Stimulated activated CD4-positive, alpha-beta T cell treated with anti-CD3 and anti-CD28 coated beads, Interleukin-15, amount 100 ng/mL, for 48 hours (primary cell): ENCODE measurements at regions not wholly inside any gene's neighbourhood (a gene's known extent, or its start where the extent isn't known, plus 50 kb on each side); places are given as distances from the start of the nearest gene placed in this dataset.
A peak's percentile ranks its signal among the peaks of the same experiment; 100 is the strongest.
"Not testable (repeated sequence)": the region's sequence is repeated elsewhere in the genome, so short reads cannot be mapped to it uniquely, and the experiment has no call there.

Experiments
- DNase-seq, 2 donors: peaks; one replicate each; pipeline ENCODE4 v3.0.0-alpha.2; 2020; ENCODE audit warnings: low read depth in 2 of 2

DNA sequence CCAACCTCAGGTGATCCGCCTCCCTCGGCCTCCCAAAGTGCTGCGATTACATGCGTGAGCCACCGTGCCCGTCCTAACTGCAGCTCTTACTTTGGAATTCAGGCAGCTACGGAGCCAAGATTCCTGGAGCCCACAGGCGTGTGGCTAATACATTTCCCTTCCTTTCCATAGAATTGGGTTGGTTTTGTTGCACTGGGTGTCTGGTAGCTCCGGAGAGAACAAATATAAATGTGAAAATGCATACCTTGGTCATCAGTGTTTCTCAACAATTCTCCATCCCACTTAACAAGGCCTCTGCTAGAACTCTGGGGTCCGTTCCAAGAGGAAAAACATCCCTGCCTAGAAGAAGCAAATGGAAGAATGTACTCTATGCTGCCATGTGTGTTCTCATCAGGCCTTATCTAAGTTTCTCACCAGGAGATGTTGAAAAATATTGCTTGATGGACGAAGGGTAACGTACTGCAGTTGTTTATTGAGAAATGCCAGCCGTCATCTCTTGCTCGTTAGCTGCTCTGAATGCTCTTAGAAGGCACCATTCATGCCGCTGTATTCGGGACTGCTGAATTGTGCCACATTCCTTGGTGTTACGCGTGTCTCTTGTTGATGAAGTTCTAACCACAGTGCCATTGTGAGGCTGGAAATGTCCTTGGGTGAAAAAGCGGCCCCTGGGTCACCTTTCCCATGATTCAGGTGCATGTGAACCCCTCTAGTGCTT is 50.5 kb upstream of the CD99 start:
- no peak for DNase-seq

DNA sequence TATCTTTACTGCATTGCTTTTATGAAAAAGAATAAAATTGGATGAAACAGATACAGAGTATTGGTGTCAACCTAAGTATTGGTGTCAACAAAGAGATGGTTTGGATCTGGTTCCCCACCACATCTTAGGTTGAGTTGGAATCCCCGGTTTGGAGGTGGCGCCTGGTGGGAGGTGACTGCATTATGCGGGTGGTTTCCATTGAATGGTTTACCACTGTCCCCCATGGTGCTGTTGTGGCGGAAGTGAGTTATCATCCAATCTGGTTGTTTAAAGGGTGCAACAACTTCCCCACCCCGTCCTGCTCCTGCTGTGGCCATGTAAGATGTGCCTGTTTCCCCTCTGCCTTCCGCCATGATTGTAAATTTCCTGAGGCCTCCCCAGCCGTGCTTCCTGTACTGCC is 52.8 kb upstream of the CD99 start:
- no peak for DNase-seq

DNA sequence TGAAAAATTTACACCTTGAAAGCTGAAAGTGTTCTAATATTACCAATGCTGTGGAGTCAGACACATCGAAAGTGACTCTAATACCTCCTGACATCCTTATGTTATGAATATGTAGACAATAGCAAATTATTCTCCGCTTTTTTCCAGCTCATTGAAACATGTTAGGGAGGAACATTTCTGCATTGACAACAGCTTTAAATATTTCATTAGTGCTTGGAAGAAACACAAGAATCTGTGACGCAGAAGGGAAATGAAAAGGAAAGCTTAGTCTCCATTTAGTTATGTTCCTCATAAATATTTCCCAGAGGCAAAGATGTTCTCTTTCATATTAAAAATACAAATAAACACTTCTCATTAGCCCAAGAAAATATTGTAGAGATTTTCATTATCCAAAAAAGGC is 55.8 kb upstream of the CD99 start:
- no peak for DNase-seq

DNA sequence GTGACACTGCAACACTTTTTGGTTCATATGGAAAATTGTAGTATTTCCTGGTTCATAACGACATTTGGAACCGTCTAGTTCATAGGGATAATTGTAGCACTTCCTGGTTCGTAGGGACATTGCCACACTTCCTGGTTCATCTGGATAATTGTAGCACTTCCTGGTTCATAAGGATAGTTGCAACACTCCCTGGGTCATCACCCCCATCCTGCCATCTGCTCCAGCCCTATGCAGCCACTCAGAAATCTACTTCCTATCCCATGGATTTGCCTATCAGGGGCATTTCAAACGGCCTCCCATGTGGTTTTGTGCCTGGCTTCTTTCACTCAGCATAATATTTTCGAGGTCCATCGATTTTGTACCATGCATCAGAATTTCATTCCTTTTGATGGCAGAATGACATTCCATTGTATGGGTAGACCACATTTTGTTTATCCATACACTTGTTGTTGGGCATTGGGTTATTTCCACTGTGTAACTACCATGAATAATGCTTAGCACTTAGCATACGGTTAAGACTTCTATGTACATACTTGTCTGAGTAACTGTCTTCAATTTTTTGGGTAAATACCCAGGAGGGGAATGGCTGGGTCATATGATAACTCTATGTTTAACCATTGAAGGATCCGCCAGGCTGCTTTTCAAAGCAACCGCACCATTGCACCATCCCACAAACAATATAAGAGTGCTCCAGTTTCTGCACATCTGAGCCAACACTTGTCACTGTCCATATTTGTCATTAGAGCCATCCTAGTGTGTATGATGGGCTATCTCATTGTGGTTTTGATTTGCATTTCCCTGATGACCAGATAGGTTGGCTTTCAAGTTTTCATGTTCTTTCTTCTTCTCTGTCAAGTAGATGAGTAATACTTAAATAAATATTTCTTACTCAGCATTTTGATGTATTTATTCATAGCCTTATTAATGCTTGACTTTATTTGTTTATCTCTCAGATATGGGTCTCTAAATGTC is 58.3 kb upstream of the CD99 start:
- no peak for DNase-seq

DNA sequence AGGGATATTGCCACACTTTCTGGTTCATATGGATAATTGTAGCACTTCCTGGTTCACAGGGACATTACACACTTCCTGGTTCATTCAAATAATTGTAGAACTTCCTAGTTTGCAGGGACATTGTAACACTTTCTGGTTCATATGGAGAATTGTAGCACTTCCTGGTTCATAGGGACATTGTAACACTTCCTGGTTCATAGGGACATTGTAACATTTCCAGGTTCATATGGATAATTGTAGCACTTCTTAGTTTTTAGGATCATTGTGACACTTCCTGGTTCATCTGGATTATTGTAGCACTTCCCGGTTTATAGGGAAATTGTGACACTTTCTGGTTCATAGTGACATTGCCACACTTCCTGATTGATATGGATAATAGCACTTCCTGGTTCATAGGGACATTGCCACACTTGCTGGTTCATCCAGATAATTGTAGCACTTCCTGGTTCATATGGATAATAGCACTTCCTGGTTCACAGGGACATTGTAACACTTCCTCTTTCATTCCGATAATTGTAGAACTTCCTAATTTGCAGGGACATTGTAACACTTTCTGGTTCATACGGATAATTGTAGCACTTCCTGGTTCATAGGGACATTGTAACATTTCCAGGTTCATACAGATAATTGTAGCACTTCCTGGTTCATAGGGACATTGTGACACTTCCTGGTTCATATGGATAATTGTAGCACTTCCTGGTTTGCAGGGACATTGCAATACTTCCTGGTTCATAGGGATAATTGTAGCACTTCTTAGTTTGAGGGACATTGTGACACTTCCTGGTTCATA is 59.2 kb upstream of the CD99 start:
- no peak for DNase-seq

DNA sequence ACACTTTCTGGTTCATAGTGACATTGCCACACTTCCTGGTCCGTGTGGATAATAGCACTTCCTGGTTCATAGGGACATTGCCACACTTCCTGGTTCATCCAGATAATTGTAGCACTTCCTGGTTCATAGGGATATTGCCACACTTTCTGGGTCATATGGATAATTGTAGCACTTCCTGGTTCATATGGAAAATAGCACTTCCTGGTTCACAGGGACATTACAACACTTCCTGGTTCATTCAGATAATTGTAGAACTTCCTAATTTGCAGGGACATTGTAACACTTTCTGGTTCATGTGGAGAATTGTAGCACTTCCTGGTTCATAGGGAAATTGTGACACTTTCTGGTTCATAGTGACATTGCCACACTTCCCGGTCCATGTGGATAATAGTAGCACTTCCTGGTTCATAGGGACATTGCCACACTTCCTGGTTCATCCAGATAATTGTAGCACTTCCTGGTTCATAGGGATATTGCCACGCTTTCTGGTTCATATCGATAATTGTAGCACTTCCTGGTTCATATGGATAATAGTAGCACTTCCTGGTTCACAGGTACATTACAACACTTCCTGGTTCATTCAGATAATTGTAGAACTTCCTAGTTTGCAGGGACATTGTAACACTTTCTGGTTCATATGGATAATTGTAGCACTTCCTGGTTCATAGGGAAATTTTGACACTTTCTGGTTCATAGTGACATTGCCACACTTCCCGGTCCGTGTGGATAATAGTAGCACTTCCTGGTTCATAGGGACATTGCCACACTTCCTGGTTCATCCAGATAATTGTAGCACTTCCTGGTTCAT is 60.0 kb upstream of the CD99 start:
- DNase-seq, result not testable (repeated sequence)

DNA sequence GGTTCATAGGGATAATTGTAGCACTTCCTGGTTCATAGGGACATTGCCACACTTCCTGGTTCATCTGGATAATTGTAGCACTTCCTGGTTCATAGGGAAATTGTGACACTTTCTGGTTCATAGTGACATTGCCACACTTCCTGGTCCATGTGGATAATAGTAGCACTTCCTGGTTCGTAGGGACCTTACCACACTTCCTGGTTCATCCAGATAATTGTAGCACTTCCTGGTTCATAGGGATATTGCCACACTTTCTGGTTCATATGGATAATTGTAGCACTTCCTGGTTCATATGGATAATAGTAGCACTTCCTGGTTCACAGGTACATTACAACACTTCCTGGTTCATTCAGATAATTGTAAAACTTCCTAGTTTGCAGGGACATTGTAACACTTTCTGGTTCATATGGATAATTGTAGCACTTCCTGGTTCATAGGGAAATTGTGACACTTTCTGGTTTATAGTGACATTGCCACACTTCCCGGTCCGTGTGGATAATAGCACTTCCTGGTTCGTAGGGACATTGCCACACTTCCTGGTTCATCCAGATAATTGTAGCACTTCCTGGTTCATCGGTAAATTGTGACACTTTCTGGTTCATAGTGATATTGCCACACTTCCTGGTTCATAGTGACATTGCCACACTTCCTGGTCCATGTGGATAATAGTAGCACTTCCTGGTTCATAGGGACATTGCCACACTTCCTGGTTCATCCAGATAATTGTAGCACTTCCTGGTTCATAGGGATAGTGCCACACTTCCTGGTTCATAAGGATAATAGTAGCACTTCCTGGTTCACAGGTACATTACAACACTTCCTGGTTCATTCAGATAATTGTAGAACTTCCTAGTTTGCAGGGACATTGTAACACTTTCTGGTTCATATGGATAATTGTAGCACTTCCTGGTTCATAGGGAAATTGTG is 60.8 kb upstream of the CD99 start:
- DNase-seq, result not testable (repeated sequence)

DNA sequence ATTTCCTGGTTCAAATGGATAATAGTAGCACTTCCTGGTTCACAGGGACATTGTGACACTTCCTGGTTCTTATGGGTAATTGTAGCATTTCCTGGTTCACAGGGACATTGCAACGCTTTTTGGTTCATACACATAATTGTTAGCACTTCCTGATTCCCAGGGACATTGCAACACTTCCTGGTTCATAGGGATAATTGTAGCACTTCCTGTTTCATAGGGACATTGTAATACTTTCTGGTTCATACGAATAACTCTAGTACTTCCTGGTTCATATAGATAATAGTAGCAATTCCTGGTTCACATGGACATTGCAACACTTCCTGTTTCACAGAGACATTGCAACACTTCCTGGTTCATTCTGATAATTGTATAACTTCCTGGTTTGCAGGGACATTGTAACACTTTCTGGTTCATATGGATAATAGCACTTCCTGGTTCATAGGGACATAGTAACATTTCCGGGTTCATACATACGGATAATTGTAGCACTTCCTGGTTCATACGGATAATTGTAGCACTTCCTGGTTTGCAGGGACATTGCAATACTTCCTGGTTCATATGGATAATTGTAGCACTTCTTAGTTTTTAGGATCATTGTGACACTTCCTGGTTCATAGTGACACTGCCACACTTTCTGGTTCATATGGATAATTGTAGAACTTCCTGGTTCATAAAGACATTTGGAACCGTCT is 61.6 kb upstream of the CD99 start:
- DNase-seq, result no peak

DNA sequence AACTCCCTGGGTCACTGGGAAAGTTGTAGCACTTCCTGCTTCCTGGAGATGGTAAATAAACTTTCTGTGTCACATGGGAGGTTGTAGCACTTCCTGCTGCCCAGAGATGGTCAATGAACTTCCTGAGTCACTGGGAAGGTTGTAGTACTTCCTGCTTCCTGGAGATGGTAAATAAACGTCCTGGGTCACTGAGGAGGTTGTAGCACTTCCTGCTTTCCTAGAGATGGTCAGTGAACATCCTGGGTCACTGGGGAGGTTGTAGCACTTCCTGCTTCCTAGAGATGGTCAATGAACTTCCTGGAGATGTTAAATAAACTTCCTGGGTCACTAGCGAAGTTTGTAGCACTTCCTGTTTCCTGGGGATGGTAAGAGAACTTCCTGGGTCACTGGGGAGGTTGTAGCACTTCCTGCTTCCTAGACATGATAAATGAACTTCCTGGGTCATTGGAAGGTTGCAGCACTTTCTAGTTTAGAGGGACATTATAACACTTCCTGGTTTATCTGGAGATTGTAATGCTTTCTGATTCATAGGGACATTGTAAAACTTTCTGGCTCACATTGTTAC is 62.3 kb upstream of the CD99 start:
- no peak for DNase-seq

DNA sequence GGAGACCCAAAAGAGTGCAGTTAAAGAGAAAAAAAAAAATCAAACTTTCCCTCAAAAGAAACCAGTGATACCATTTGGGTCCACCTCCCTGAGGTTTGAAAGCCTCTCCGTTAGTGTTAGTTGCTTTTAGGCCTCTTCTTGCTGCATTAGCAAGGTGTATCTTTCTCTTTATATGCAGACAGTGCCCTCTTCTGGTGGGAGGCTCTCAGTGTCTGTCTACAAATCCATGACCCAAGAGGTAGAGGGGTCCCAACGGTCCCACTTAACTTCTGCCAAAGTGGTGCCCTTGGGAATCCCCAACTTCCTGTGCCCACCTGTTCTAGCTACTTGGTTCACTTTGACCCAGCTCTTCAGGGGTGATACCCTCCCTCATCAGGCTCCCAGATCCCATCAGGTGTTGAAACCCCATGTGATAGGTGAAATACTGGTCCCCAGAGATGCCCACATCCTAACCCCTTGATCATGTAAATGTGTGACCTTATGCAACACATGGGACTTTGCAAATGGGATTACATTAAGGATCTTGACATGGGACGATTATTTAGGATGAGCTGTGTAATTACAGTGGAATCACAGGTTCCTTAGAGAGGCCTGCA is 63.7 kb upstream of the CD99 start:
- DNase-seq, result peak in 1 of 2 donors; percentile 33

DNA sequence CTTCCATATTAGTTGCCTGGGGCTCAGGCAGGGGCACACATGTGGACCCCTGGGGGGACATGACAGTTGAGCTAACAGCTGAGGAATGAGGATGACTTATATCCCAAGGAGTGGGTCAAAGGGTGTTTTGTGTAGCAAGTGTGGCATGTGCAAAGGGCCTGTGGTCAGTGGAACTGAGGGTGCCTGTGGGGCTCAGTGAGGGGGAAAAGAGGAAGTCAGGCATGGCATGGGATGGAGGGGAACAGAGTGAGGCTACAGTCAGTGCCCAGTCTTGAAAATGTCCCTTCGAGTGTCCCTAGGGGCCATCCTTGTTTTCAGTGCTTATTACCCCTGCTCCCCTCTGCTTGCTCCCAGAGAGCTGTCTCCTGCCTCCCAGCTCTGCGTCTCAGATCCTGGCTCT is 64.3 kb upstream of the CD99 start:
- no peak for DNase-seq

DNA sequence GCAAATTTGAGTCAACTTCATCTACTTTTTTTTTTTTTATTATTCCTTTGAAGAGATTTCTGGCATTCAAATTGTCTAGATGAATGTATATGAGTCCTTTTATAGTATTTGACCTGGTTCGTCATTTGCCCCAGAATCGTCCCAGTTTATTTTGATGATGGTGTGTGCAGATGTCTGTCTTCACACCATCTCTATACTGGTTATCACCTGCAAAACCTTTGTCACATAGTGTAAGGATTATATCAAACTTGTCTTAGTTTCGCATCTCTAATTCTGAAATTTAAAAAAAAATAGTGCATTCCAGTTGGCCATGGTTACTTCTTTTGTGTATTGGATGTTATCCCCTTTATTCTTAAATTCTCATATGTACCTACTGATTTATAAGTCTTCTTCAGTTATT is 70.5 kb upstream of the CD99 start:
- no peak for DNase-seq

DNA sequence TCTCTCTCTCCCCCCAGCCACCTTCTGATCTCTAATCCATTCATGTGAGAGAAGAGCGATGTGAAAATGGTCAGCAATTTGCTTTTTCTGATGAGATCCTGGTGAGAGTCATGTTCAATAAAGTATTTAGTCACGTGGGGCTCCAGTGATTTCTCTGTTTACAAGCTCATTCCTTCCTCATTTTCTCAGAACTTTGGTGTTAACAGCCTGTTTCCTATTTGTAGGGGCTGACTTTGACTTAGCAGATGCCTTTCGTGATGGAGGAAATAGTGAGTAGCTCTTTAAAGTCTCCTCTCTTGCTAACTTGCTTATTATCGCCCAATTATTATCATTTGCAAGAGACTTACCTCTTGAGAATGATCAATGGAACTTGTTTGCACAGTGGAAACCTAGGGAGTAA is 72.6 kb upstream of the CD99 start:
- no peak for DNase-seq

DNA sequence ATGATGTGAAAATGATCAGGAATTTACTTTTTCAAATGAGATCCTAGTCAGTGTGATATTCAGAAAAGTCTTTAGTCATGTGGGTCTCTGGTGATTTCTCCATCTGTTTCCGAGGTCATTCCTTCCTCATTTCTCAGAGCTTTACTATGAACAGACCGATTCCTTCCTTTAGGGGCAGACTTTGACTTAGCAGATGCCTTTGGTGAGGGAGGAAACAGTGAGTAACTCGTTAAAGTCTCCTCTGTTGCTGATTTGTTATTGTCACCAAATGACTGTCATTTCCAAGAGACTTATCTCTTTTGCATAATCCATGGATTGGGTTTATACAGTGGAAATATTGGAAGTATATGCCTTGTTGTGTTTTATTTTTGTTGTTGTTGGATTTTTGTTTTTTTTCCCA is 76.2 kb upstream of the CD99 start:
- no peak for DNase-seq

DNA sequence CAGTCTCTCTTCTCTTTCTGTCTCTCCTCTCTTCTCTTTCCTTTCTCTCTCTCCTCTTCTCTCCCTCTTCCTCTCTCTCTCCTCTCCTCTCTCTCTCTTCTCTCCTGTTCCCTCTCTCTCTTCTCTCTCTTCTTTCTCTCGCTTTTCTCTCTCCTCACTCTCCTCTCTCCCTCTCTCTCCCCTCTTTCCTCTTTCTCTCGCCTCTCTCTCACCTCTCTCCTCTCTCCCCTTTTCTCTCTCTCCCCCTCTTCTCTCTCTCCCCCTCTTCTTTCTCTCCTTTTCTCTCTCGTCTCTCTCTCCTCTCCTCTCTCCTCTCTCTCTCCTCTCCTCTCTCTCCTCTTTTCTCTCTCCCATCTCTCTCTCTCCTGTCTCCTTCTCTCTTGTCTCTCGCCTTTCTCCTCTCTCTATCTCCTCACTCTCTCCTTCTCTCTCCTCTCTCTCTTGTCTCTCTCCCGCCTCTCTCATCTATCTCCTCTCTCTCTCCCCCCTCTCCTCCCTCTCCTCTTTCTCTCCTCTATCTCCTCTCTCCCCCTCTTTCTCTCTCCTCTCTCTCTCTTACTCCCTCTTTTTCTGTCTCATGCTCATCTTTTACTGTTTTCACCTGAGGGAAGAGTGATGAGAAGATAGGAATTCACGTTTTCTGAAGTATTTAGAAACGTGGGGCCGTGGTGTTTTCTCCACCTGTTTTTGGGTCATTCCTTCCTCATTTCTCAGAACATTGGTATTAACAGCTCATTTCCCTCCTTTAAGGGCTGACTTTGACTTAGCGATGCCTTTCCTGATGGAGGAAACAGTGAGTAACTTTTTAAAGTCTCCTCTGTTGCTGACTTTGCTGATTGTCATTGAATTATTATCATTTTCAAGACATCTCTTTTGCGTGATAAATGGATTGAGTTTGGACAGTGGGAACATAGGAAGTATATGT is 80.6 kb upstream of the CD99 start:
- no peak for DNase-seq

DNA sequence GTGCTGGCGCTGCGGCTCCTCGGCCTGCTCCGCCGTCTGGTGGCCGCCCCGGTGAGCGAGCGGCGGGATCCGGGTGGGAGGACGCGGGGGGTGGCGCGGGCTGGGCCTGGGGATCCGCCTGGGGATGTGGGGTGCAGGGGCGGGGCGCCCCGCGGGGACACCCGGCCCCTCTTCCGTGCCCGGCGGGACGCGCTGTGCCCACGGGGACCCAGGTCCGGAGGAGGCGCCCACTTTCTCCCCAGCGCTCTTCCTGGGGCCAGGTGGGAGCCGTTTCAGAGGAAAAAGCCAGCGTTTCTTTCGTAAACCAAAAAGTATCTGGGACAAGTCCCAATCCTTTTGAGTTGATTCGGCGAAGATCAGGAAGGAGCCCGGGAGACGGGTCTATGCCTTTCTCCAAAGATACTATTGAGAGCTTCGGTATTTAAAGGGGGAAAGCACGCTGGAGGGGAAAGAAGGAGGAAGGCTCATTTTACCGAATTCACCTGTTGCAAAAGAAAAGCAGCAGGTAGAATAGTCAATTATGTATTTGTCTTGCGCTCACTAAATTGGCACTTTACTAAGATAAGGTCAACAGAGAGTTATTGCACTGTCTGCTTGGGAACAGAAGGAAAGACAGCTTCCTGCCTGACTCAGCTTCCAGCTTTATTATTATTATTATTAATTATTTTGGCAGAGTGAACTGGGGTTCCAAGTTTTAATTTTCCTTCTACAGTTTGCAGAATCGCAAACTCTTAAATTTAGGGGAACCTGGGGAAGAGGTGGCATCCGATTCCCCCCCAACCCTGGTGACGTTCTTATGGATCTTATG is 81.5 kb upstream of the CD99 start:
- no peak for DNase-seq
